A673 (cell line): ENCODE measurements at regions not wholly inside any gene's neighbourhood (a gene's known extent, or its start where the extent isn't known, plus 50 kb on each side); places are given as distances from the start of the nearest gene placed in this dataset.

Source experiments
- EZH2 ChIP-seq: fragments of 200-600 bp; sonication (generic); IDR thresholded peaks from 2 replicates; pipeline ENCODE4 v1.6.1; 2017; ENCODE audit warnings: borderline replicate concordance, low read depth, mild to moderate bottlenecking, mixed read lengths, antibody characterized with exemption, low read length; ENCODE audit not compliant: poor library complexity, severe bottlenecking
- TF ChIP-seq, protein P1 (sequence below): fragments of 300-800, 200-600 bp; sonication (generic); conservative IDR thresholded peaks from 2 replicates; pipeline ENCODE4 v1.5.1; 2017; ENCODE audit warnings: low read depth, mild to moderate bottlenecking, antibody characterized with exemption, low read length, moderate library complexity, mixed read lengths

DNA sequence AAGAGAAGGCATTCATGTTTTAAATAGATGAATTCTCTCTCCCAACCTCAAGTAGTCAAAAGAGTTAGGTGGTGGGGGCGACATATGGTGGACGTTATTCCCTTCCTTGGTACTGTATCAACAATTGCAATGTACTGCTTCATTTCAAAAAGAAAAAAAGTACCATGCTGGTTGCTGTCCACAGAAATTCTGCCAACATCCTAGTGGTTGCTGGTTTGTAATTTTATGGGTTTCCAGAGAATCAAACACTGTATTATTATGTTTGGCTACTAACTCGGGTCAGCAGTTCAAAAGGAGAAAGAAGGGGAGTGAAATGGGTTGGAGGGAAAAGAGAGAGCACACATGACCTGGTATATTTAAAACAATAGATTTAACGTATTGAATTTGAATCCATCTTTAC lies 61.1 kb upstream of the KCNJ16 start:
- no peak for TF ChIP-seq EZH2
- TF ChIP-seq, protein P1, sequence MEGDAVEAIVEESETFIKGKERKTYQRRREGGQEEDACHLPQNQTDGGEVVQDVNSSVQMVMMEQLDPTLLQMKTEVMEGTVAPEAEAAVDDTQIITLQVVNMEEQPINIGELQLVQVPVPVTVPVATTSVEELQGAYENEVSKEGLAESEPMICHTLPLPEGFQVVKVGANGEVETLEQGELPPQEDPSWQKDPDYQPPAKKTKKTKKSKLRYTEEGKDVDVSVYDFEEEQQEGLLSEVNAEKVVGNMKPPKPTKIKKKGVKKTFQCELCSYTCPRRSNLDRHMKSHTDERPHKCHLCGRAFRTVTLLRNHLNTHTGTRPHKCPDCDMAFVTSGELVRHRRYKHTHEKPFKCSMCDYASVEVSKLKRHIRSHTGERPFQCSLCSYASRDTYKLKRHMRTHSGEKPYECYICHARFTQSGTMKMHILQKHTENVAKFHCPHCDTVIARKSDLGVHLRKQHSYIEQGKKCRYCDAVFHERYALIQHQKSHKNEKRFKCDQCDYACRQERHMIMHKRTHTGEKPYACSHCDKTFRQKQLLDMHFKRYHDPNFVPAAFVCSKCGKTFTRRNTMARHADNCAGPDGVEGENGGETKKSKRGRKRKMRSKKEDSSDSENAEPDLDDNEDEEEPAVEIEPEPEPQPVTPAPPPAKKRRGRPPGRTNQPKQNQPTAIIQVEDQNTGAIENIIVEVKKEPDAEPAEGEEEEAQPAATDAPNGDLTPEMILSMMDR: no peak
